ENCODE measurements at regions not wholly inside any gene's neighbourhood (a gene's known extent, or its start where the extent isn't known, plus 50 kb on each side); places are given as distances from the start of the nearest gene placed in this dataset.

DNA sequence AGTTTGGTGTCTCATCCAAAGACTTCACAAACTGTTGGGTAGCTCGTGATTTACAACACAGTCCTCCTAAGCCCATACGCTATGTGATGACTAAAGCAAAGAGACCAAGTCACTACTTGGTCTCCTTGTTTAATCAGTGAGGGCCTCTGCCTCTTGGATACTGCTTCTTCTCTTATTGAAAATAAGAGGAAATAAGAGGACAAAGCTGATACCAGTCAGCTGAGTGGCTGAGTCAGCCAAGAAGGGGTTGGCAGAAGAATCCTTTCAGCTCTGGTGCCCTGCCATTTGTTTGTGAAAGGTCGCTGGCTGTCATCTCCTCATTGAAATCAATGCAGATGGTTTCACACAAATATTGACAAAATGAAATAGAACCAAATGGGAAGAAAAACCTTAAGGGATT, 67.5 kb upstream of the SLC35F4 start:
- Histone ChIP-seq H3K9ac (replicated peaks in 1 of 4; ENCODE audit: extremely low read depth in 1 of 4, low read depth in 3 of 4, low read length in 3 of 4) (no peak overlapping the region), H4K8ac (ENCODE audit: extremely low read depth, insufficient read depth, low read length) (no peak overlapping the region), H3K23me2 (ENCODE audit: low read depth, low read length) (no peaks in the 10 kb centered on the region), H2BK5ac (ENCODE audit: low read depth, low read length) (no peak overlapping the region), H3K36me3 (ENCODE audit: control insufficient read depth in 2 of 4, insufficient read depth in 4 of 4, low read length in 3 of 4) (no peaks in the 10 kb centered on the region), H4K5ac (ENCODE audit: insufficient read length, low read depth, low read length) (no peak overlapping the region), H3K79me1 (ENCODE audit: low read depth, low read length) (no peaks in the 10 kb centered on the region), H3K27ac (ENCODE audit: low read depth, low read length) (no peak overlapping the region), H2AFZ (ENCODE audit: low read length) (no peak overlapping the region), H3K9me3 (ENCODE audit: insufficient read depth in 2 of 2, low read depth in 1 of 2, low read length in 1 of 2) (no peaks in the 10 kb centered on the region), H3K4me1 (replicated peaks in 1 of 4; ENCODE audit: control insufficient read depth in 3 of 4, insufficient read depth in 4 of 4, low read length in 3 of 4) (no peaks in the 10 kb centered on the region), H2BK120ac (replicated peaks; ENCODE audit: low read depth, low read length) (no peak overlapping the region), H3K18ac (ENCODE audit: extremely low read depth, low read length) (no peak overlapping the region), H2BK20ac (ENCODE audit: low read length) (no peak overlapping the region), H3K23ac (ENCODE audit: insufficient read length) (no peak overlapping the region), H2BK15ac (ENCODE audit: low read length) (no peak overlapping the region), H3K79me2 (ENCODE audit: control insufficient read depth in 1 of 2, insufficient read depth in 2 of 2, low read length in 2 of 2) (no peaks in the 10 kb centered on the region), H2AK5ac (ENCODE audit: low read depth, low read length) (no peak overlapping the region), H3K4ac (replicated peaks; ENCODE audit: insufficient read length, low read depth, low read length) (no peak overlapping the region), H3K27me3 (replicated peaks in 1 of 4; ENCODE audit: control insufficient read depth in 3 of 4, extremely low read depth in 1 of 4, insufficient read depth in 3 of 4, low read length in 3 of 4) (no peaks in the 10 kb centered on the region), H3K4me2 (ENCODE audit: insufficient read depth in 1 of 2, low read depth in 2 of 2, low read length in 2 of 2) (no peak overlapping the region), H3K56ac (replicated peaks; ENCODE audit: insufficient read length, low read depth, low read length) (no peak overlapping the region), H3K4me3 (ENCODE audit: extremely low read depth in 1 of 4, insufficient read depth in 2 of 4, low read depth in 3 of 4, low read length in 4 of 4) (no peak overlapping the region), H4K91ac (replicated peaks; ENCODE audit: insufficient read length, low read length) (no peak overlapping the region), H2BK12ac (ENCODE audit: low read depth, low read length) (no peak overlapping the region), H4K20me1 (replicated peaks in 1 of 2; ENCODE audit: control insufficient read depth in 1 of 2, insufficient read depth in 2 of 2, low read length in 2 of 2) (no peaks in the 10 kb centered on the region), H3K14ac (ENCODE audit: insufficient read length) (no peak overlapping the region)
- ChIA-PET POLR2A (ENCODE audit: partially characterized antibody) (interaction anchor here (1.1 kb wide), 1 partner anchor 10 kb away, joined by 3 read pairs; no protein-coding TSS in a partner anchor), CTCF (ENCODE audit: partially characterized antibody) (interaction anchor here (1.3 kb wide), 1 partner anchor 29 kb away, joined by 4 read pairs; no protein-coding TSS in a partner anchor)
- DNase-seq (ENCODE audit: low read depth in 1 of 2, low spot score in 2 of 2), result no peak
- FAIRE-seq, result no peak
- WGBS, 2 experiments (ENCODE audit: extremely low coverage in 1 of 2, insufficient coverage in 1 of 2, insufficient read length in 1 of 2, insufficient replicate concordance in 2 of 2, low coverage in 1 of 2, low lambda C conversion rate in 2 of 2, missing lambda C conversion rate in 1 of 2), result 79% methylated on average over 3 of the region's 3 CpGs; no CpG with 5 or more reads in 1 of the 2 experiments
- TF ChIP-seq SIRT6 (IDR thresholded peaks at IDR 0.05; ENCODE audit: low read length) (no peak), BRCA1 (IDR thresholded peaks at IDR 0.05; ENCODE audit: low read depth, low read length) (no peak), SP1 (IDR thresholded peaks at IDR 0.05; ENCODE audit: low read depth, low read length) (no peak), JUN (IDR thresholded peaks at IDR 0.05; ENCODE audit: low read depth, low read length) (no peak), RXRA (IDR thresholded peaks at IDR 0.05; ENCODE audit: insufficient read depth, low read depth, low read length) (no peak), SIN3A (conservative IDR thresholded peaks at IDR 0.05 in 1 of 2, IDR thresholded peaks at IDR 0.05 in 1 of 2; ENCODE audit: low read depth in 1 of 2, low read length in 2 of 2) (no peak), SP2 (IDR thresholded peaks at IDR 0.05; ENCODE audit: low read length) (no peak), TBP (IDR thresholded peaks at IDR 0.05; ENCODE audit: low read depth, low read length) (no peak), ASH2L (IDR thresholded peaks at IDR 0.05; ENCODE audit: low read length) (no peak)

All from H1 (cell line).